ENCODE measurements at regions not wholly inside any gene's neighbourhood (a gene's known extent, or its start where the extent isn't known, plus 50 kb on each side); places are given as distances from the start of the nearest gene placed in this dataset.

GRCh38 chr5:63794296-63794695 is 167.9 kb downstream of the HTR1A start:
- no peaks in the 10 kb centered on the region for H3K36me3 Mint-ChIP-seq
- no peak overlapping the region for H3K4me2 ChIP-seq (replicated peaks; ENCODE audit: extremely low read depth, low read length, poor library complexity, severe bottlenecking)
- intact Hi-C loops (cut with micrococcal nuclease) = no loop called here
- H3K27me3 Mint-ChIP-seq (ENCODE audit: low read depth in 3 of 3) = no peaks in the 10 kb centered on the region
- no peak overlapping the region for H3K27ac ChIP-seq (ENCODE audit: low read depth in 1 of 2, low read length in 2 of 2)
- H3K9me3 Mint-ChIP-seq = peaks cover 6 to 17% (median 8%) of the 10 kb centered on the region in 7 donors
- no peaks in the 10 kb centered on the region for H3K27me3 ChIP-seq (ENCODE audit: control insufficient read depth in 2 of 2, insufficient read depth in 2 of 2, low read length in 2 of 2)
- no peak for DNase-seq
- no peak overlapping the region for H3K4me3 ChIP-seq (replicated peaks in 1 of 3; ENCODE audit: low read depth in 2 of 3, low read length in 3 of 3)
- TF ChIP-seq CTCF (IDR thresholded peaks at IDR 0.05) = no peak
- H3K79me2 ChIP-seq (ENCODE audit: insufficient read depth, low read length) = no peaks in the 10 kb centered on the region
- no peak overlapping the region for H3K9ac ChIP-seq (ENCODE audit: insufficient read depth, low read length, poor library complexity, severe bottlenecking)
- no peaks in the 10 kb centered on the region for H3K4me1 Mint-ChIP-seq
- H2AFZ ChIP-seq (ENCODE audit: insufficient read depth, low read depth, low read length, poor library complexity, severe bottlenecking) = no peak overlapping the region
- no peaks in the 10 kb centered on the region for H3K36me3 ChIP-seq (replicated peaks in 1 of 2; ENCODE audit: control insufficient read depth in 1 of 2, insufficient read depth in 2 of 2, low read length in 2 of 2)
- no peaks in the 10 kb centered on the region for H4K20me1 ChIP-seq (ENCODE audit: insufficient read depth, low read length)
- peaks cover 9 to 12% of the 10 kb centered on the region in 2 donors for H3K9me3 ChIP-seq (replicated peaks in 1 of 2; ENCODE audit: control insufficient read depth in 1 of 2, insufficient read depth in 1 of 2, low read length in 2 of 2)
- H3K4me1 ChIP-seq (ENCODE audit: control insufficient read depth in 1 of 2, insufficient read depth in 2 of 2, low read length in 2 of 2) = no peaks in the 10 kb centered on the region
- H3K4me3 Mint-ChIP-seq = no peak overlapping the region
- H3K27ac Mint-ChIP-seq = no peak overlapping the region

GRCh38 chr5:63774939-63775338 is 187.3 kb downstream of the HTR1A start:
- H3K4me3 ChIP-seq (replicated peaks in 1 of 3; ENCODE audit: low read depth in 2 of 3, low read length in 3 of 3) = no peak overlapping the region
- no peaks in the 10 kb centered on the region for H3K27me3 ChIP-seq (ENCODE audit: control insufficient read depth in 2 of 2, insufficient read depth in 2 of 2, low read length in 2 of 2)
- Mint-ChIP-seq H3K4me1 (no peaks in the 10 kb centered on the region), H3K36me3 (no peaks in the 10 kb centered on the region), H3K27me3 (ENCODE audit: low read depth in 3 of 3) (no peaks in the 10 kb centered on the region), H3K4me3 (no peak overlapping the region), H3K9me3 (peaks cover 0 to 15% (median 6%) of the 10 kb centered on the region in 7 donors), H3K27ac (no peak overlapping the region)
- H3K36me3 ChIP-seq (replicated peaks in 1 of 2; ENCODE audit: control insufficient read depth in 1 of 2, insufficient read depth in 2 of 2, low read length in 2 of 2) = no peaks in the 10 kb centered on the region
- H3K79me2 ChIP-seq (ENCODE audit: insufficient read depth, low read length) = no peaks in the 10 kb centered on the region
- DNase-seq = no peak
- no peaks in the 10 kb centered on the region for H4K20me1 ChIP-seq (ENCODE audit: insufficient read depth, low read length)
- no peak overlapping the region for H2AFZ ChIP-seq (ENCODE audit: insufficient read depth, low read depth, low read length, poor library complexity, severe bottlenecking)
- peaks cover 6 to 22% of the 10 kb centered on the region in 2 donors for H3K9me3 ChIP-seq (replicated peaks in 1 of 2; ENCODE audit: control insufficient read depth in 1 of 2, insufficient read depth in 1 of 2, low read length in 2 of 2)
- H3K9ac ChIP-seq (ENCODE audit: insufficient read depth, low read length, poor library complexity, severe bottlenecking) = no peak overlapping the region
- no peak overlapping the region for H3K4me2 ChIP-seq (replicated peaks; ENCODE audit: extremely low read depth, low read length, poor library complexity, severe bottlenecking)
- no peak overlapping the region for H3K27ac ChIP-seq (ENCODE audit: low read depth in 1 of 2, low read length in 2 of 2)
- no peak for TF ChIP-seq CTCF (IDR thresholded peaks at IDR 0.05)
- no peaks in the 10 kb centered on the region for H3K4me1 ChIP-seq (ENCODE audit: control insufficient read depth in 1 of 2, insufficient read depth in 2 of 2, low read length in 2 of 2)
- intact Hi-C loops (cut with micrococcal nuclease) = no loop called here
- 100% methylated on average over 1 of the region's 1 CpG for WGBS (ENCODE audit: insufficient coverage)

All from CD14-positive monocyte (primary cell).